Endothelial cell of umbilical vein (primary cell): ENCODE measurements at regions not wholly inside any gene's neighbourhood (a gene's known extent, or its start where the extent isn't known, plus 50 kb on each side); places are given as distances from the start of the nearest gene placed in this dataset.

ENCODE experiments used
- BruUV-seq: library from RNA; stranded (reverse); fragments of 400-500 nt; replicated peaks from 2 replicates; lab custom pipeline; 2021; lab: Mats Ljungman, UMichigan
- CTCF ChIA-PET: fragments of 300-600, 350-600 bp; sonication (Branson Sonifier 250); formaldehyde crosslinking; loops from one replicate; lab custom pipeline; 2021; ENCODE audit warnings: antibody characterized with exemption, inconsistent platforms; lab: Charles Lee
- POLR2A ChIA-PET: fragments of 300-600, 350-600 bp; sonication (Branson Sonifier 250); formaldehyde crosslinking; loops from one replicate; lab custom pipeline; 2021; ENCODE audit warnings: antibody characterized with exemption, inconsistent platforms; lab: Charles Lee
- DNase-seq: peaks from one replicate; pipeline ENCODE4 v3.0.0-alpha.2; 2011; ENCODE audit warnings: low read depth, low spot score
- FAIRE-seq: peaks from 2 replicates; lab custom pipeline; 2011; peaks lifted over from hg19 to GRCh38; lab: Jason Lieb, UNC
- H2AFZ ChIP-seq: 2 replicates; pipeline ENCODE4 v1.6.0; 2012; ENCODE audit warnings: low read depth, low read length, control low read depth, inconsistent platforms
- H3K27ac ChIP-seq: 2 replicates; pipeline ENCODE4 v1.5.1; 2011; ENCODE audit warnings: low read depth, mild to moderate bottlenecking, control low read depth, low read length, moderate library complexity; ENCODE audit not compliant: insufficient read depth
- H3K27me3 ChIP-seq, 2 experiments: 2 replicates each; pipeline versions ENCODE4 v1.6.0 to v1.6.1; 2011; ENCODE audit warnings: low read length in 2 of 2, mixed read lengths in 1 of 2; ENCODE audit not compliant: control insufficient read depth in 2 of 2, insufficient read depth in 2 of 2
- H3K36me3 ChIP-seq, 2 experiments: 2 replicates in 1 of 2; 3 replicates in 1 of 2; pipeline ENCODE4 v1.5.1; 2011; ENCODE audit warnings: low read length in 2 of 2, mild to moderate bottlenecking in 1 of 2, moderate library complexity in 1 of 2; ENCODE audit not compliant: control insufficient read depth in 2 of 2, insufficient read depth in 2 of 2; ENCODE audit errors: extremely low read depth in 1 of 2
- H3K4me1 ChIP-seq: 3 replicates; pipeline ENCODE4 v1.5.1; 2011; ENCODE audit warnings: mild to moderate bottlenecking, low read length; ENCODE audit not compliant: control insufficient read depth, insufficient read depth; ENCODE audit errors: extremely low read depth
- H3K4me2 ChIP-seq: 2 replicates; pipeline ENCODE4 v1.6.1; 2011; ENCODE audit warnings: low read length, control low read depth, mixed read lengths; ENCODE audit not compliant: insufficient read depth
- H3K4me3 ChIP-seq, 3 experiments: fragments of 200-600 bp in 1 of 3; sonication (generic), shearing (Covaris generic) in 1 of 3; replicated peaks in 1 of 3; 2 replicates each; pipeline ENCODE4 v1.5.1; 2011 to 2016; ENCODE audit warnings: control low read depth in 3 of 3, low read length in 3 of 3, mild to moderate bottlenecking in 2 of 3, inconsistent platforms in 1 of 3, low read depth in 1 of 3, moderate library complexity in 1 of 3; ENCODE audit not compliant: insufficient read depth in 1 of 3
- H3K79me2 ChIP-seq: 2 replicates; pipeline ENCODE4 v1.6.0; 2012; ENCODE audit warnings: low read length, inconsistent platforms; ENCODE audit not compliant: control insufficient read depth, insufficient read depth
- H3K9ac ChIP-seq: replicated peaks from 2 replicates; pipeline ENCODE3; 2011; ENCODE audit warnings: low read length, control low read depth; ENCODE audit not compliant: insufficient read depth; ENCODE audit errors: extremely low read depth
- H3K9me1 ChIP-seq: replicated peaks from 3 replicates; pipeline ENCODE4 v1.6.0; 2011; ENCODE audit warnings: mild to moderate bottlenecking, low read length; ENCODE audit not compliant: control insufficient read depth, insufficient read depth; ENCODE audit errors: extremely low read depth
- H3K9me3 ChIP-seq: replicated peaks from 2 replicates; pipeline ENCODE4 v1.5.1; 2012; ENCODE audit warnings: low read length, inconsistent platforms; ENCODE audit not compliant: control insufficient read depth, insufficient read depth
- H4K20me1 ChIP-seq: replicated peaks from 2 replicates; pipeline ENCODE3; 2011; ENCODE audit warnings: mild to moderate bottlenecking, low read length; ENCODE audit not compliant: control insufficient read depth, insufficient read depth; ENCODE audit errors: extremely low read depth
- CTCF ChIP-seq, 2 donors: IDR thresholded peaks; 1 replicate in 1 of 2; 2 replicates in 1 of 2; pipeline ENCODE4 v1.5.1; 2011; ENCODE audit warnings: low read length in 2 of 2, mild to moderate bottlenecking in 2 of 2, moderate library complexity in 2 of 2, control low read depth in 1 of 2, inconsistent platforms in 1 of 2, low read depth in 1 of 2; ENCODE audit not compliant: insufficient read depth in 1 of 2; ENCODE audit errors: extremely low read depth in 1 of 2
- EZH2 ChIP-seq: IDR thresholded peaks from 2 replicates; pipeline ENCODE4 v1.6.1; 2012; ENCODE audit warnings: borderline replicate concordance, low read depth, mild to moderate bottlenecking, moderate library complexity, low read length, inconsistent platforms; ENCODE audit not compliant: severe bottlenecking
- FOS ChIP-seq: IDR thresholded peaks from 2 replicates; pipeline ENCODE4 v1.6.1; 2011; ENCODE audit warnings: mild to moderate bottlenecking, low read length, moderate library complexity, borderline replicate concordance; ENCODE audit not compliant: insufficient read depth
- GATA2 ChIP-seq: IDR thresholded peaks from 2 replicates; pipeline ENCODE4 v1.7.0; 2011; ENCODE audit warnings: low read depth, mild to moderate bottlenecking, moderate library complexity, mixed read lengths, low read length; ENCODE audit not compliant: insufficient read length, insufficient read depth
- JUN ChIP-seq: IDR thresholded peaks from 2 replicates; pipeline ENCODE4 v1.6.1; 2011; ENCODE audit warnings: borderline replicate concordance, low read depth; ENCODE audit not compliant: insufficient read length, insufficient read depth
- MYC ChIP-seq: IDR thresholded peaks from one replicate; pipeline ENCODE4 v1.6.1; 2011; ENCODE audit warnings: mild to moderate bottlenecking, low read depth, low read length
- POLR2A ChIP-seq: IDR thresholded peaks from 2 replicates; pipeline ENCODE4 v1.6.1; 2012; ENCODE audit warnings: low read depth, mild to moderate bottlenecking, control low read depth, low read length
- POLR2AphosphoS5 ChIP-seq: IDR thresholded peaks from 2 replicates; pipeline ENCODE4 v1.6.1; 2012; ENCODE audit warnings: low read depth, mild to moderate bottlenecking, control low read depth, low read length, moderate library complexity; ENCODE audit not compliant: insufficient read depth
- dilution Hi-C: fragments of 300-500 bp; cut with MboI; formaldehyde crosslinking; loops from one replicate; pipeline ENCODE4 v1.15.0; 2019; ENCODE audit warnings: low sequenced_read_pairs; ENCODE audit not compliant: extremely low pct_ligation_motif_present
- intact Hi-C: fragments of 100-400 bp; cut with micrococcal nuclease; formaldehyde crosslinking; loops from one replicate; pipeline ENCODE4 v1.10.0; 2022
- TF ChIP-seq, protein P1 (sequence below): IDR thresholded peaks from 2 replicates; pipeline ENCODE4 v1.6.1; 2011; ENCODE audit not compliant: insufficient read depth, insufficient read length

GRCh38 chr3:145183261-145183660, 977.7 kb downstream of the PLOD2 start:
- no peak overlapping the region for H2AFZ ChIP-seq

More at GRCh38 chr3:145183261-145183660, 977.7 kb downstream of the PLOD2 start:
- Histone ChIP-seq H3K9me3 (no peaks in the 10 kb centered on the region), H3K4me3 (no peak overlapping the region), H3K9me1 (no peaks in the 10 kb centered on the region), H3K4me2 (no peak overlapping the region), H3K27me3 (no peaks in the 10 kb centered on the region), H3K27ac (no peak overlapping the region), H3K36me3 (no peaks in the 10 kb centered on the region), H3K79me2 (no peaks in the 10 kb centered on the region), H3K4me1 (peaks cover 3% of the 10 kb centered on the region), H3K9ac (no peak overlapping the region), H4K20me1 (no peaks in the 10 kb centered on the region)
- no TSS peak for BruUV-seq
- DNase-seq (no peak), FAIRE-seq (no peak)
- intact Hi-C loops (no loop called here), dilution Hi-C loops (no loop called here)
- TF ChIP-seq CTCF (IDR thresholded peaks at IDR 0.05; ENCODE audit: extremely low read depth in 1 of 2, insufficient read depth in 1 of 2, low read depth in 1 of 2, low read length in 2 of 2) (no peak), MYC (no peak), GATA2 (no peak), JUN (no peak), POLR2AphosphoS5 (no peak), FOS (no peak), POLR2A (no peak), EZH2 (no peak)
- TF ChIP-seq, protein P1, sequence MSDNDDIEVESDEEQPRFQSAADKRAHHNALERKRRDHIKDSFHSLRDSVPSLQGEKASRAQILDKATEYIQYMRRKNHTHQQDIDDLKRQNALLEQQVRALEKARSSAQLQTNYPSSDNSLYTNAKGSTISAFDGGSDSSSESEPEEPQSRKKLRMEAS, result no peak
- ChIA-PET CTCF (interaction anchor here (1.6 kb wide), 1 partner anchor 8 kb away, joined by 7 read pairs; no protein-coding TSS in a partner anchor), POLR2A (no interaction called here)
